ENCODE measurements at regions not wholly inside any gene's neighbourhood (a gene's known extent, or its start where the extent isn't known, plus 50 kb on each side); places are given as distances from the start of the nearest gene placed in this dataset.
"Not testable (repeated sequence)": the region's sequence is repeated elsewhere in the genome, so short reads cannot be mapped to it uniquely, and the experiment has no call there.

DNA sequence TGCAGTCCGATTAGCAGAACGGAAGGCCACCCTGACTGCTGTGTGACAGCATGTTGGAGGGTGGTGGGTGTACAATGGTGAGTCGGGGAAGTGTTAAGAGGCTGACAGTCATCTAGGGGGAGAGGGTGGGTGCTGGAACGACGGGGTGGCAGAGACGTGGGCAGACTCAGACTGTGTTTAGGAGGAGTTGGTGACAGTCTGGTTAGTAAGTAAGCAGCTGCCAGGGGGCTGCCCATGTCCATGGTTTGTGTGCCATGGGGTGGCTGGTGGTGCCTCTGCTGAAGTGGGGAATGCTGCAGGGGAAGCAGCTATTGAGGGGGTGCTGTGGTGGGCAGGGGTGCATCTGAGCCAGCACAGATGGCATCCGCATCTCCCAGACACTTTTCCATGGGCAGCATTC lies 51.3 kb upstream of the BOD1 start:
- no peak for DNase-seq (ENCODE audit: low read depth in 2 of 2)

DNA sequence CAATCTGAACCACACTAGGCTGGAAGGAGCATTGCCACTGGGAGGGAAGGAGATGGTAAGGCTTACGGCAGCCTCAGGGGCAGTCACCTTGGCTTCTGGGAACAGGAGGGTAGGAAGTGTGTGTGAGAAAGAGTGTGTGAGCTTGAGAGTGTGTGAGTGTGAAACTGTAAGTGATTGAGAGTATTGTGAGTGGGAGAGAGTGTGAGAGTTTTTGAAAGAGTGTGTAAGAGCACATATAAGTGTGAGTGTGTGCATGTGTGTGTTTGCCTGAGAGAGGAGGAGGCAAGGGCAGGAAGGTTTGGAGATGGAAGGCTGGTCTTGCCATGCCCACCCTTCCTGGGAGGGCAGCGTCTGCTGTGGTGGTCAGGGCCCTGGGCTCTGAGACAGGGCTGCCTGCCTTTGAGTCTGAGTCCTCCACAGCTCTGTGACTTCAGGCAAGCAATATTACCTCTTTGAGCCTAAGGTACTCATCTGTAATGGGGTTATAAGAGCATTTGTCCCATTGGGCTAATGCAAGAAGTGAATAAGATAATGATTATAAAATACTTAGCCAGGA lies 51.9 kb upstream of the BOD1 start:
- no peak for DNase-seq (ENCODE audit: low read depth in 2 of 2)

DNA sequence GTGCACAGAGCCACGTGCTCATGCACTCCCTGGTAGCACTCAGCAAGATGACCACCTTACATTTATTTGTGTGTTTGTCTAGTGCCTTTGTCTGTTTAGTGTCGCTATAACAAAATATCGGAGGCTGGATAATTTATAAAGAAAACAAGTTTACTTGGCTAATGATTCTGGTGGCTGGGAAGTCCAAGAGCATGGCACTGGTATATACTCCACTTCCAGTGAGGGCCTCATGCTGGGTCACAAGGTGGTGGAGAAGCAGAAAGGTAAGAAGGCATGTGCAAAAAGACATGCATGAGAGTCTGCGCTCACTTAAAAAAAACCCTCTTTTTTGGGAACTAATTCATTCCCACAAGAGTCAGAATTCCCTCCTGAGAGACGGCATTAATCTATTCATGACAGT lies 52.5 kb upstream of the BOD1 start:
- no peak for DNase-seq (ENCODE audit: low read depth in 2 of 2)

DNA sequence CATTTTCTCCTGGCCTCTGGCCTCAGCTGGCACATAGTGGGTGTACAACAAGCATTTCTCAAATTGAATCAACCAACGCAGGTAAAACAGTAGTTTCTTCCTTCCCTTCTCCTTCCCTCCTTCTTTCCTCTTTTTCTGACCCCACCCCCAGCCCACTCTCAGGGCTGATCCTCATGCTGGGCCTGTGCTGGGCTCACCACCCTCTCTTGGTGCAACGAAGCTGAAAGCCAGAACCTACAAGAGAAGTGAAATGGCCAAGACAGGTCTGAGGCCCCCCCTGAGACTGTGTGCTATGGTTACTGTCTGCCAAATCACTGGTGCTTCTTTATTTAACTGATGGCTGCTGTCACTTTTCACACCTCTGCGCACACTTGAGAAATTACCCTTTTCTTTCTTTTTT lies 53.0 kb upstream of the BOD1 start:
- DNase-seq (ENCODE audit: low read depth in 2 of 2), result no peak

DNA sequence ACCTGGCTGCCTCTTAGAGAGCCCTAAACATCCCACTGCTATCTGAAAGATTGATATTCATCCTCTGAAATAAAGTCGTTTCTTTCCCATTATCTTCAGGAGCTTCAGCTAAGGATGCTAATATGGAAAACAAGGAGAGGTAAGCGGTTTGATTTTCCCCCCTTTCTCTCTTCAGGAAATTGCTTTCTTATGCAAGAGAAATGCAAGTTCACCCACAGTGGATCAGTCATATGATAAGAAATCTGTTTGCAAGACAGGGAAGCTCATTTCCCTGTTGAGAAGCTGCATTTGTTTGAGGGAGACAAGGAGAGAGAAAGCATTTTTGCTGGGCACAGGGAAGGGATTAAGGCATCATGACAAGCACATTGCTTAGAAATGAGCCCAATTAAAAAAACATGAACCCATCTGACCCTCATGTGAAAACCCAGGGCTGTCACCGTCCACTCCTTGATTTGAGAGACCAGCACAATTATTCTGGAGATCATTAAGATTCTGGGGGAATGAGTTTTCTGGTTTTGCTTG lies 53.7 kb upstream of the BOD1 start:
- no peak for DNase-seq (ENCODE audit: low read depth in 2 of 2)

DNA sequence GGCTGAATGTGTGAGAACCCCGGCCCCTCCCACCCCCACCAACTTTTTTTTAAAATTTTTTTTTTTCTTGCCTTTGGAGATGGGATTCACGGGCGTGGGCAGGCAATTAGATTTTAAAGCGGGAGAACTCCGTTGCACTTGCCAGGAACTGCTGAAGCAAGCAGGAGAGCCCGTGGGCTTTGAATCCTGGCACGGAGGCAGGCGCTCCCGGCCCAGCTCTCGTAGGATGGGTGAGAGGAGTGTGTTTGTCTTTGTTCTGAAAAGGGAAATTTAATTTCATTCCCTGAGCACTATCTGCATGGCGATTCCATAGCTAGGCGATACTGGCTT lies 54.3 kb upstream of the BOD1 start:
- DNase-seq (ENCODE audit: low read depth in 2 of 2), result no peak

DNA sequence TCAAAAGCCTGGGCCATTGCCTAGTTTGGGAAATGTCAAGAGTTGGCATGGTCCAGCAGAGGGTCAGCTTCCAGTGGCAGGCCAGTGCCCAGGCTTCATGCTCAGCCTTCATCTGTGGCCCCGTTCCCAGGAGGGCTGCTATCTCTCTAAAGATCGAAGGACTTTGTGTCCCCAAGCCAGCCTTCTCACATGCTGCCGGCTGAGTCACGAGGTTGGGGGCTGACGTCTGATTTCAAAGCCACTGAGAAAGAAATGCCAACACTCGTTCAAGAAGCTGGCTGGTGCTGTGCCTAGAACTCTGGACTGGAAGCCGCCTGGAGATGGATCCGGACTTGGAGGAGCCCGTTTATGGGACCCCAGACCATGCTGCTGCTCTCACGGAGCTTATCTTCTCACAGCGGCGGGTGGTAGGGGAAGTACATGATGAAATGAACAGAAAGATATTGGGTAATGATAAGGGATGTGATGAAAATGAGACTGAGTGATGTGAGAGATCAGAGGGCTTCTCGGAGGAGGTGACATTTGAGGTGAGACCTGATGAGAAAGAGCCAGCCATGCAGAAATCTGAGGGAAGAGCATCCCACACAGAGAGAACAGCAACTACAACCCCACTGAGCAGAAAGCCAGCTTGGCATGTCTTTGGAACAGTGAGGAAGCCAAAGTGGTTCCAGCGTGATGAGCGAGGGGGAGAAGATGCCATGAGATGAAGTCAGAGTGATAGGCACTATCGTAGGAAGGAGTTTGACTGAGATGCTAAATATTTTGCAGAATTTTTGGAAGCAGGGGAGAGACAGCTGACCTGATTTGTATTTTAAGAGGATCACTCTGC lies 54.9 kb upstream of the BOD1 start:
- DNase-seq (ENCODE audit: low read depth in 2 of 2), result no peak

DNA sequence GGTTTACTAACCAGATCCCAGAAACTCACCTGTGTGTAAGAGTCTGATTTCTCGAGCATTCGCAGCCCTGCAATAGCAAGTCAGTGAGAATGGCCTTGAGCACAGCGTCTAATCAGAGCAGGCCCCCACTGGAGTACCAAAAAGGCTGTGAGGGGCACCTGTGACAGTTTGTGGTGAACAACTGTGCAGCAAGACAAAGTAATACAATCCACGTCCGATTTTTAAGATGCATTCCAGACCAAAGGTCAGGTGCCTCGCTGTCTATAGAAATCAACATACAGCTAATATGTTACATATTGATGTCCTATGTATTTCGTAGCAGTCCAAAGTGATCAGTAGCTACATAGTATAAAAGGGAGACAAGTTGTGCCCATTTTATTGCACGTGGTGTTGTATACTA lies 55.7 kb upstream of the BOD1 start:
- DNase-seq (ENCODE audit: low read depth in 2 of 2), result no peak

DNA sequence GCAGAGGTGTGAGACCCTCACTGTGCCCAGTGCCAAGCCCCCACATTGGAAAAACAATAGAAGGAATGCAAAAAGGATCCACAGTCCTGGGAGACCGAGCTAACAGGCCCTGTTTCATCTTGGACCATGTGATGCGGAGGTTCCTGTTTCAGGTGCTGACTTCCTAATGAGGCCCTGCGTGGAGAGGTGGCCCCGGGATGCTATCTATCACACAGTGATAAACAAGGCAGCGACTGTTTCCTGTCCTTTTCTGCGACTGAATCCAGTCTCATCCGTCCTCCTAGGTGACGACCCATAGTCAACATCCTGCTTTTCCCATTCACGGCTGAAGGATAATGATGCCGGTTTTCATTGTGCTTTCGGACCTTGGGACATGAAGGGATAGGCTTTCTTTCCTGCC lies 56.4 kb upstream of the BOD1 start:
- no peak for DNase-seq (ENCODE audit: low read depth in 2 of 2)

DNA sequence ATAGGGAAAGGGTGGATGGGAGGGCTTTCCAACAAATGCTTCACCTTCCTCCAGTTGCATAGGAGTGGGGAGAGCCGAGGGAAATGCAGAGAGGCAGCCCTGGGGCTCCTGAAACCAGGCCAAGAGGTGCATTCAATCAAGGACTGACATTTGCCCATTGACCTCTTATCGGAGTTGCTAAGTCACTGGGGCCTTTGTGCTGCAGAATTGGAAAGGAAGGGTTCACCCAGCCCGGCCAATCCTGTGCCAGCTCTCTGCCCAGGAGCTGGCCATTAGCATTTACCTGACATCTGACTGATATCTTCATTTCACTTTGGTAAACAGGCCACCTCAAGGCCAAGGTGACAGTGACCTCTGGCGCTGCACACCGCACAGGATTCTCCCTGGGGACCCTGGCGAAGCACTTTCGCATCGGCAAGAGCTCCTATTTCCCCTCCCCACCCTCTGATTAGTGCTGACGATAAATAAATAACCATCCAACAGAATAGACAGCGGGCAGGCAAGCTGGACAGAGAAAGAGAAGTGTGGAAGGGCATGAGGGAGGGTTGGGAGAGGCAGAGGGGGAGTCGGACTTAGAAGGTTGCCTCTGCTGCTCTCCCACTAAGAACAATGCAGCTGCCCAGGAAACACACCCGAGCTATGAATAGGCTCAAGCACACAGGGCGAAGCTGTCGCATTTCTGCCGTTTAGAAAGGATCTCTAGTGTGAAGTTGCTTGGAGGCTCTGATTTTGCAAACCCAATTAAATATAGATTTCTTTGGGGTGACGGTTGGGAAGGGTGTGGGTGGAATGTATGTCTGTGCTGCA lies 57.0 kb upstream of the BOD1 start:
- DNase-seq (ENCODE audit: low read depth in 2 of 2), result no peak

DNA sequence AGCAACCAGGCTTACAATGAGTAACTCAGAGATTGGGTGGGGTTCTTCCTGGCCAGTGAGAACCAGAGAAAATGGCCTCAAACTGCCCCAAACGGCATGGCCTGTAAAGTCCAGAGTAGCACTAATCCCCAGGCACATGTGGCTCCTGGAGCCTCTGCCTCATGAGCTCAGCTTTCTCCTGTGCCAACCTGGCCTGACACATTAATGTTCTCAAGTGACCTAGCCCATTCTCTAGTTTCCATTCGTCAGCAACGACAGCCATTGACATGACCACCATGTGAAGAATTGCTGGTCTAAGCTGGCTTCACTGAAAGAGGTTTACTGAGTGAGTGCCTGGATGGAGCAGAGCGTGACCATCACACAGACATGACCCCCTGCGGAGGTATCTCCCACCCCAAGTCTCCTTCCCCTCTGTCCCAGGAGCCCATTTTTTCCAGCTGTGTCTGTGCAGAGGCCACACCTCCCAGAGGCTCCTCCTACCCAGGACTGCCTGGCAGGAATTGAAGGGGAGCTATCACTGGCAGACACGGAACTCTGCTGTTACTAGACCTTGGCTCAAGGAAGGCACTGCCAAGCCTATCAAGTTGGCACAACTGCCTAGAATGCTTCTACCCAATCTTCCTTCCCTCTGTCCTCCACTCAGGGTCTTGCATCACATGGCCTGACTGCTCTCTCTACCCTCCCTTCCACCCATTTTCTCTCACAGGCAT lies 59.0 kb upstream of the BOD1 start:
- DNase-seq (ENCODE audit: low read depth in 2 of 2), result no peak

DNA sequence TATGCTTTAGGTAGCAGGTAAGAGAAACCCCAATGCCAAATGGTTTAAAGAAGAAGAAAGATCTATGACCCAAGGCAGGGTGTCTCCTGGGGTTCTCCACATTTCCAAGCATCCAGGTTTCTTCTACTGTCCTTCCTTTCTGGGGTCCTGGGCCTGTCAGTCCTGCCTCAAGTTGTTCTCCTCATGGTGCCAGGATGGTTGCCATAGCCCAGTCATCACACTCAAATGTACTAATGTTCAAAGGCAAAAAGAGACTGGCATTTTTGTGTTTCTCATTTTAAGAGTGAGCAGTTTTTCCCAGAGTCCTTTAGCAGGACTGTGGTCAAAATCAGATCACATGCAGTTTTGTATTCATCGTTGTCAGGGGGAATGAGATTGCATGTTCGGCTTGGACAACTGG lies 59.9 kb upstream of the BOD1 start:
- no peak for DNase-seq (ENCODE audit: low read depth in 2 of 2)

DNA sequence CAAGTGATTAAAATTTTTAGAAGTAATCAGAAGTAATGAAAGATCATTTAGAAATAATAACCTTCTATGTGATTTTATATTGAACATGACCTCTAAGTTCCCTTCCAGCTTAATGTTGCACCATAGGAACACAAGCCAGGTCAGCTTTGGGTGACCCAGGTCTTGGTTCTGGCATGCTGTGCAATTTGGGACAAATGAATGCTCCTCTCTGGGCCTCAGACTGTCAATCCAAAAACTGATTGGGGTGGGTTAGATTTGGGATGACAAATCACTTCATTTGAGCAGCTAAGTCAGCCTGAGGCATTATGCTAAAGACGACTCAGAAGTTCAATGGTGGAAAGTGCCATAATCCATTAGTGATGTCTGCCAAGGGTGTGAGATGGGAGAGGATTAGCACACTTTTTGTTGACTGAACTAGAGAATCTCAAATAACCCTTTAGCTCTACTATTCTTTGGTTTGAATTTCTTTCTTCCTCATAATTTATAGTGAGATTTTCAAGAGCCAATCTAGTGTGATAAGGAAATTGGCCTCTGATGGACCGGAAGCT lies 60.7 kb upstream of the BOD1 start:
- DNase-seq (ENCODE audit: low read depth in 2 of 2), result no peak

DNA sequence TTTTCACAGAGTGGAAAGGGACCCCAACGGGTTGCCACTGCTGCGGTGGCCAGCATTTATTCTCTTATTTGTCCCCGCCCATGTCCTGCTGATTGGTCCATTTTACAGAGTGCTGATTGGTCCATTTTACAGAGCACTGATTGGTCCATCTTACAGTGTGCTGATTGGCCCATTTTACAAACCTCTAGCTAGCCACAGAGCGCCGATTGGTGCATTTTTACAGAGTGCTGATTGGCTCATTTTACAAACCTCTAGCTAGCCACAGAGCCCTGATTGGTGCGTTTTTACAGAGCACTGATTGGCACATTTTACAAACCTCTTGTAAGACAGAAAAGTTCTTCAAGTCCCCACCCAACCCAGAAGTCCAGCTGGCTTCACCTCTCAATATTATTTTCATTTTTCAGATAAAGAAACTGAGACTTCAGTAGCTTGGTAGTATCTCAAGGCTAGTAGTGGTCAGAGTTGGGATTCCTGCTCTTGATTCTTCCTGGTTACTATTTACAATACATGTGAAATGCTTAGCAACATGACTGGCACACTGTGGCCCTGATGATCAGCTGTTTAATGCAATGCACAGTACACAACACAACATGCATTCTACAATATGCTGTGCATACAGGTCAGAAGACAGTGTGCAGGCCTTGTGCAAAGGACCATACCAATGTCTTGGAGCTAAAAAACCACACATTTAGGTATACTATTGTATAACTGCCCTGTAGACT lies 63.6 kb upstream of the BOD1 start:
- DNase-seq (ENCODE audit: low read depth in 2 of 2), result no peak

DNA sequence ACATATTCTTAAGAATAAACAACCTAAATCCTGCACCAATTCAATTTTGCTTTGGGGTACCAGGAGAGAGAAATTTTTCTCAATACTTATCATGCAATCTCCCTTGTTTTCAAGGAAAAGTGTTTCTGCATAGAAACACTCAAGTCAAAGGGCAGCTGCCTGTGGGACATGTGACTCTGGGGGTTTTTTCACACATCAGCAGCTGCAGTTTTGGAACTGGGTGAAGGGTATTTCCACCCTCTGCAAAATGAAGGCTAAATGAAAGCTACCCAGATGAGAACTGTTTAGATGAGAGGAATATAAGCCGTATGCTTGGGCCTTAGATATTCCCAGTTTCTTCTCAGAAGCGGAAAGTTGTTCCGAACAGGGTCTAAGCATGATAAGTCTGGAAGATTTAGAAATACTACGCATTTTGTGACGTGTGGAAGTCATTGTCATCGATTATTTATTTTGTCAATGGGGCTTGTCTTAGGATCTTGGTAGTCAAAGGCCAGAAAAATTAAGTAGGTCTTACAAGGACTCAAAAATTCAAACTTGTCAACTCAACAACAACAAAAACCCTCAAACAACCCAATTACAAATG lies 64.3 kb upstream of the BOD1 start:
- DNase-seq (ENCODE audit: low read depth in 2 of 2), result no peak

DNA sequence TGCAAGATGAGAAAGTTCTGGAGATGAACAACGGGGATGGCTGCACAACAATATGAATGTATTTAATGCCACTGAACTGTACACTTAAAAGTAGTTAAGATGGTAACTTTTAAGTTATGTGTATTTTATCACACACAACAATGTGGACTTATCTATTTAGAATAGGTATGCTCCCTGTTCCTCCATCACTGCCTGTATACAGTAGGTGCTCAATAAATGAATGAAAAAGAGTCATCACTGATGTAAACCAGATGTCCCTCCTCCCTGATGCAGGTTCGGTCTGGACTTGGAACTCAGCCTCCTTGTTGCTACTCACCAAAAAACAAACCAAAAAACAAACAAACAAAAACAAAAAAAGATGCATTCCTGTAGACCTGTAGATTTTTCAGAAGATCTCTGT lies 65.9 kb upstream of the BOD1 start:
- no peak for DNase-seq (ENCODE audit: low read depth in 2 of 2)

DNA sequence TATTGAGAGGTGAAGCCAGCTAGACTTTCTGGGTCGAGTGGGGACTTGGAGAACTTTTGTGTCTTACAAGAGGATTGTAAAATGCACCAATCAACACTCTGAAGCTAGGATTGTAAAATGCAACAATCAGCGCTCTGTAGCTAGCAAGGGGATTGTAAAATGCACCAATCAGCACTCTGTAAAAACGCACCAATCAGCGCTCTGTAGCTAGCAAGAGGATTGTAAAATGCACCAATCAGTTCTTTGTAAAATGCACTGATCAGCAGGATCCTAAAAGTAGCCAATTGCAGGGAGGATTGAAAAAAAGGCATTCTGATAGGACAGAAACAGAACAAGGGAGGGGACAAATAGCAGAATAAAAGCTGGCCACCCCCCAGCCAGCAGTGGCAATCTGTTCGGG lies 68.1 kb upstream of the BOD1 start:
- not testable (repeated sequence) for DNase-seq (ENCODE audit: low read depth in 2 of 2)

DNA sequence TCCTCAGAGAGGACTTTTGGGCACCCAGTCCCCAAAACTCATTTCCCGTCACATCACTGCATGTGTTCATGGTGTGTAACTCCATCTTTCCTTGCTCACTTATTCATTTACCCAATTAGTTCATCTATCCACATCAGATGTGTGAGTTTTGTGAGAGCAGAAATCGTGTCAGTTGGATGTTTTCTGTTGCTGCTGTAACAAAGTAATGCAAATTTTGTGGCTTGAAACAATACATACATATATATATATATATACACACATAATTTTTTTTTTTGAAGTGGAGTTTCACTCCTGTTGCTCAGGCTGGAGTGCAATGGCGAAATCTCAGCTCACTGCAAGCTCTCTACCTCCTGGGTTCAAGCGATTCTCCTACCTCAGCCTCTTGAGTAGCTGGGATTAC lies 70.5 kb upstream of the BOD1 start:
- no peak for DNase-seq (ENCODE audit: low read depth in 2 of 2)

DNA sequence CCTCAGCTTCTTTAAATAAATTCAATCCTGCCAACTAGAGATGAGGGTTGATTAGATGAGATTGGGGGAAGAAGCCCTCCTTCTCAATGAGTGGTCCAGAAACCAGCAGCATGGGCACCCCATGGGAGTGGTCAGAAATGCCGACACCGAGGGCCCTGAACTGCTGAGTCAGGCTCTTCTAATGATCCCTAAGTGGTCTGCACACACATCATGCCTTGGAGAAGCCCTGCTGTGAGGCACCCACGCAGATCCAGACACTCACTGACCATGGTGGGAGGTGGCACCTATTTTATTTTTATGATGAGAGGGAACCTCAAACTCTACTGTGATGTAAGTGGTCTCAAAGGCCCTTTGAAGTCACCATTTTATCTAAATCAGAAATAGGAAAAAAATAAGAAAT lies 72.3 kb upstream of the BOD1 start:
- DNase-seq (ENCODE audit: low read depth in 2 of 2), result no peak

DNA sequence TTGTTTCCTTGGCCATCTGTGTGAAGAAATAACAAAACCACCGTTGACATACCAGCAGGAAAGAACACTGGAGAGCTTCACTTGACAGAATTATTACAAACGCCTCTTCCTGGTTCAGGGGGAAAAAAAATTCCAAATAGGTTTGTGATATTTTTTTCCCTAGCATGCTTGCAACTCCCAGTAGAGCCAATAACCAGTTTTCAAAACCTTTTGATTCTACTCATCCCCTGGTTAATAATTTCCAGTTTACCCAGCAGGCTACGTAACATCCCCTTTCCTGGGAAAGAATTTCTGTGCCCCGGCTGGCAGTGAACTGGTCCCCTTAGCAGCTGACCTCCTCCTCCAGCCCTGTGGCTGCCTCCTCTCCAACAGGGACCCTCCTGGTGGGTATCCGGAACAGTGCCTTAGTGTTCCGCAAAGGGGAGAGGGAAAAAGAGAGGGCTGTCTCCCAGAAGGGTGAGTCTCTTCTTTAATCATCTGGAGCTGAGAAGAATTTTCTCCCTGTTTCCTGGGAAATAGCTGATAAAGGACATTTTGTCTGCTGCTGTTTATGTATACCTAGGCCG lies 72.8 kb upstream of the BOD1 start:
- DNase-seq (ENCODE audit: low read depth in 2 of 2), result no peak

Measured in stimulated activated CD4-positive, alpha-beta T cell treated with anti-CD3 and anti-CD28 coated beads, Interleukin-4, amount 100 ng/mL, for 48 hours (primary cell).